ENCODE measurements at regions not wholly inside any gene's neighbourhood (a gene's known extent, or its start where the extent isn't known, plus 50 kb on each side); places are given as distances from the start of the nearest gene placed in this dataset.
"Not testable (repeated sequence)": the region's sequence is repeated elsewhere in the genome, so short reads cannot be mapped to it uniquely, and the experiment has no call there.

- TF ChIP-seq, protein P1, sequence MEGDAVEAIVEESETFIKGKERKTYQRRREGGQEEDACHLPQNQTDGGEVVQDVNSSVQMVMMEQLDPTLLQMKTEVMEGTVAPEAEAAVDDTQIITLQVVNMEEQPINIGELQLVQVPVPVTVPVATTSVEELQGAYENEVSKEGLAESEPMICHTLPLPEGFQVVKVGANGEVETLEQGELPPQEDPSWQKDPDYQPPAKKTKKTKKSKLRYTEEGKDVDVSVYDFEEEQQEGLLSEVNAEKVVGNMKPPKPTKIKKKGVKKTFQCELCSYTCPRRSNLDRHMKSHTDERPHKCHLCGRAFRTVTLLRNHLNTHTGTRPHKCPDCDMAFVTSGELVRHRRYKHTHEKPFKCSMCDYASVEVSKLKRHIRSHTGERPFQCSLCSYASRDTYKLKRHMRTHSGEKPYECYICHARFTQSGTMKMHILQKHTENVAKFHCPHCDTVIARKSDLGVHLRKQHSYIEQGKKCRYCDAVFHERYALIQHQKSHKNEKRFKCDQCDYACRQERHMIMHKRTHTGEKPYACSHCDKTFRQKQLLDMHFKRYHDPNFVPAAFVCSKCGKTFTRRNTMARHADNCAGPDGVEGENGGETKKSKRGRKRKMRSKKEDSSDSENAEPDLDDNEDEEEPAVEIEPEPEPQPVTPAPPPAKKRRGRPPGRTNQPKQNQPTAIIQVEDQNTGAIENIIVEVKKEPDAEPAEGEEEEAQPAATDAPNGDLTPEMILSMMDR (IDR thresholded peaks at IDR 0.05): not testable (repeated sequence)
- TF ChIP-seq POLR2A (IDR thresholded peaks at IDR 0.05): not testable (repeated sequence)
Observed at GRCh38 chr14:103234826-103235225, 99.2 kb upstream of the EIF5 start.
